ENCODE measurements at regions not wholly inside any gene's neighbourhood (a gene's known extent, or its start where the extent isn't known, plus 50 kb on each side); places are given as distances from the start of the nearest gene placed in this dataset.

DNA sequence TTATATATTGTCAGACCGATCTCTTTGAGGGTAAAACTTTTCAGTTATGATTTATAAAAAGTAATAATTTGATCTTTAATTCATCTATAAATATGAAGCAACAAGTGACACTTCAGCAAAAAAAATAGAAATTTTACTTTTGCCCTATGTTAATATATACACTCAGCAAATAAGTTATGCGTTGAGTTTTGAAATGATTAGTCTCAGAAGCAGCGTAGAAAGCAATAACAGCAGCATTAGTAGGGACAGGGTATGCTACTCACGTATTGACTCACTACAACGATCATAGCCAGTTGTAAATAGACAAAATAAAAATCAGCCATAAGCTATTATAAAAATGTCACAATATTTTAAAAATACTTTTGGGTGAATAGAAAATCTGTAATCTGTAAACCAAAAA is 1229.2 kb downstream of the ADGRL3 start:
- Mint-ChIP-seq H3K27ac (no peak overlapping the region), H3K9me3 (peaks cover 12% of the 10 kb centered on the region), H3K4me3 (no peak overlapping the region), H3K36me3 (peaks cover 2% of the 10 kb centered on the region), H3K27me3 (ENCODE audit: low read depth) (no peaks in the 10 kb centered on the region), H3K4me1 (peaks cover 1% of the 10 kb centered on the region)
- TF ChIP-seq, protein P1, sequence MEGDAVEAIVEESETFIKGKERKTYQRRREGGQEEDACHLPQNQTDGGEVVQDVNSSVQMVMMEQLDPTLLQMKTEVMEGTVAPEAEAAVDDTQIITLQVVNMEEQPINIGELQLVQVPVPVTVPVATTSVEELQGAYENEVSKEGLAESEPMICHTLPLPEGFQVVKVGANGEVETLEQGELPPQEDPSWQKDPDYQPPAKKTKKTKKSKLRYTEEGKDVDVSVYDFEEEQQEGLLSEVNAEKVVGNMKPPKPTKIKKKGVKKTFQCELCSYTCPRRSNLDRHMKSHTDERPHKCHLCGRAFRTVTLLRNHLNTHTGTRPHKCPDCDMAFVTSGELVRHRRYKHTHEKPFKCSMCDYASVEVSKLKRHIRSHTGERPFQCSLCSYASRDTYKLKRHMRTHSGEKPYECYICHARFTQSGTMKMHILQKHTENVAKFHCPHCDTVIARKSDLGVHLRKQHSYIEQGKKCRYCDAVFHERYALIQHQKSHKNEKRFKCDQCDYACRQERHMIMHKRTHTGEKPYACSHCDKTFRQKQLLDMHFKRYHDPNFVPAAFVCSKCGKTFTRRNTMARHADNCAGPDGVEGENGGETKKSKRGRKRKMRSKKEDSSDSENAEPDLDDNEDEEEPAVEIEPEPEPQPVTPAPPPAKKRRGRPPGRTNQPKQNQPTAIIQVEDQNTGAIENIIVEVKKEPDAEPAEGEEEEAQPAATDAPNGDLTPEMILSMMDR (IDR thresholded peaks at IDR 0.05; ENCODE audit: unreplicated experiment): no peak
- DNase-seq (ENCODE audit: low spot score in 2 of 2, unreplicated experiment in 2 of 2): no peak

DNA sequence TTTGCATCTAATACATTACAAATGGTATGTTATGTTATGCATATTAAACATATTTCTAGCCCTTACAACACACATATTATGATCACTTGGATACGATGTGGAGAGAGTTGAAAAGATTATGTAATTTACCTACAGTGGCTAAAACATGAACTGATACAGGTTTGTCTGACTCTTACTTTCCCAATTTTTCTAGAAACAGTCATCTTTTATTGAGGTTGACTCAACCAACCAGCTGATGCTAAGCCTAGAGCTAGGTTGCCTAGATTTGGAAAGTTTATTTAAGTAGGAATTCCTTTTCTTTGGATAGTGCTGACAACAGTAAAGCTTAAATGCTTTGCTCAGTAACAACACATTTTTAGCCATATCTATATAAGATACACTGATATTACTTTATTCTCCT is 1215.1 kb downstream of the ADGRL3 start:
- Mint-ChIP-seq H3K36me3 (no peaks in the 10 kb centered on the region), H3K9me3 (peaks cover 6% of the 10 kb centered on the region), H3K4me3 (no peak overlapping the region), H3K27me3 (ENCODE audit: low read depth) (no peaks in the 10 kb centered on the region), H3K4me1 (no peaks in the 10 kb centered on the region), H3K27ac (no peak overlapping the region)
- DNase-seq (ENCODE audit: low spot score in 2 of 2, unreplicated experiment in 2 of 2): no peak
- TF ChIP-seq, protein P1 (IDR thresholded peaks at IDR 0.05; ENCODE audit: unreplicated experiment): no peak

GRCh38 chr4:62414563-62414962 is 1214.4 kb downstream of the ADGRL3 start:
- TF ChIP-seq, protein P1 (IDR thresholded peaks at IDR 0.05; ENCODE audit: unreplicated experiment): no peak
- Mint-ChIP-seq H3K27me3 (ENCODE audit: low read depth) (no peaks in the 10 kb centered on the region), H3K27ac (no peak overlapping the region), H3K36me3 (no peaks in the 10 kb centered on the region), H3K4me1 (no peaks in the 10 kb centered on the region), H3K4me3 (no peak overlapping the region), H3K9me3 (peaks cover 4% of the 10 kb centered on the region)
- DNase-seq (ENCODE audit: low spot score in 2 of 2, unreplicated experiment in 2 of 2): no peak

GRCh38 chr4:62410371-62411003 is 1210.4 kb downstream of the ADGRL3 start:
- TF ChIP-seq, protein P1 (IDR thresholded peaks at IDR 0.05; ENCODE audit: unreplicated experiment): no peak
- H3K9me3 Mint-ChIP-seq: peaks cover 8% of the 10 kb centered on the region
- H3K27ac Mint-ChIP-seq: no peak overlapping the region
- no peak for DNase-seq (ENCODE audit: low spot score in 2 of 2, unreplicated experiment in 2 of 2)
- no peak overlapping the region for H3K4me3 Mint-ChIP-seq
- no peaks in the 10 kb centered on the region for H3K36me3 Mint-ChIP-seq
- peaks cover 12% of the 10 kb centered on the region for H3K4me1 Mint-ChIP-seq
- H3K27me3 Mint-ChIP-seq (ENCODE audit: low read depth): no peaks in the 10 kb centered on the region

- Mint-ChIP-seq H3K27ac (no peak overlapping the region), H3K36me3 (no peaks in the 10 kb centered on the region), H3K4me3 (no peak overlapping the region), H3K4me1 (peaks cover 12% of the 10 kb centered on the region), H3K27me3 (ENCODE audit: low read depth) (no peaks in the 10 kb centered on the region), H3K9me3 (peaks cover 14% of the 10 kb centered on the region)
- DNase-seq (ENCODE audit: low spot score in 2 of 2, unreplicated experiment in 2 of 2): no peak
- TF ChIP-seq, protein P1 (IDR thresholded peaks at IDR 0.05; ENCODE audit: unreplicated experiment): no peak
These were observed 1208.3 kb downstream of the ADGRL3 start for GRCh38 chr4:62408454-62408853.

GRCh38 chr4:62407534-62407933 is 1207.4 kb downstream of the ADGRL3 start:
- no peaks in the 10 kb centered on the region for H3K36me3 Mint-ChIP-seq
- H3K9me3 Mint-ChIP-seq: peaks cover 14% of the 10 kb centered on the region
- H3K4me3 Mint-ChIP-seq: no peak overlapping the region
- TF ChIP-seq, protein P1 (IDR thresholded peaks at IDR 0.05; ENCODE audit: unreplicated experiment): no peak
- H3K27ac Mint-ChIP-seq: no peak overlapping the region
- H3K27me3 Mint-ChIP-seq (ENCODE audit: low read depth): no peaks in the 10 kb centered on the region
- no peak for DNase-seq (ENCODE audit: low spot score in 2 of 2, unreplicated experiment in 2 of 2)
- peaks cover 12% of the 10 kb centered on the region for H3K4me1 Mint-ChIP-seq

Data from mesothelial cell of epicardium (in vitro differentiated cells).